Progenitor cell of endocrine pancreas (in vitro differentiated cells): ENCODE measurements at regions not wholly inside any gene's neighbourhood (a gene's known extent, or its start where the extent isn't known, plus 50 kb on each side); places are given as distances from the start of the nearest gene placed in this dataset.

ENCODE experiments used
- DNase-seq: peaks from one replicate; pipeline ENCODE4 v3.0.0; 2021; ENCODE audit warnings: low spot score; ENCODE audit not compliant: unreplicated experiment
- H3K27ac Mint-ChIP-seq: 2 replicates; pipeline ENCODE4 v1.8.0; 2021; ENCODE audit warnings: mild to moderate bottlenecking, moderate library complexity, mixed read lengths
- H3K27me3 Mint-ChIP-seq: 2 replicates; pipeline ENCODE4 v1.8.0; 2021; ENCODE audit warnings: mixed read lengths
- H3K36me3 Mint-ChIP-seq: 2 replicates; pipeline ENCODE4 v1.8.0; 2022; ENCODE audit warnings: mixed read lengths; ENCODE audit not compliant: insufficient read depth
- H3K4me1 Mint-ChIP-seq: 2 replicates; pipeline ENCODE4 v1.8.0; 2021; ENCODE audit warnings: low read depth, mixed read lengths
- H3K4me3 Mint-ChIP-seq: 2 replicates; pipeline ENCODE4 v1.8.0; 2021; ENCODE audit warnings: low read depth, mild to moderate bottlenecking, moderate library complexity, mixed read lengths
- H3K9me3 Mint-ChIP-seq: 2 replicates; pipeline ENCODE4 v1.8.0; 2021; ENCODE audit warnings: low read depth, mixed read lengths
- TF ChIP-seq, protein P1 (sequence below): fragments of 200-600 bp; sonication (generic); IDR thresholded peaks from one replicate; pipeline ENCODE4 v1.5.0; 2021; ENCODE audit warnings: antibody characterized with exemption, mild to moderate bottlenecking; ENCODE audit not compliant: unreplicated experiment

DNA sequence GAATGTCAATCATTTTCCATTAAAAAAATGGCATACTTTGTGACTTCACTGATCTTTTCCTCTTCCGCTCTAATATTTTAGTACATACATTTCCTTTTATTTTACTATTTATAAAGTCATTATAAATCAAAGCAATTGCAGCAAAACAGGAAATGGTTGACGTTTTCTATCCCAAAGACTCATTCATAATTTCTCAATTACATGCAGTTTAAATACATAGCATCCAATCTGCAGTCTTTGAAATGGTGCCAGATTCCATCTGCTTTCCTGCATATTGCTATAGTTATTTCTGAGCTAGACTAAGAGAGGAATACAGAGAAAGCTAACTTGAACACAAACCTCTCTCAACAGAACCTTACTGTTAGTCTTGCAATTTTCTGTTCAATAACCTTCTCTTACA is 179.8 kb downstream of the ZPLD1 start:
- H3K27ac Mint-ChIP-seq: no peak overlapping the region
- peaks cover 13% of the 10 kb centered on the region for H3K9me3 Mint-ChIP-seq
- H3K27me3 Mint-ChIP-seq: no peaks in the 10 kb centered on the region
- no peak overlapping the region for H3K4me3 Mint-ChIP-seq
- no peaks in the 10 kb centered on the region for H3K36me3 Mint-ChIP-seq
- no peaks in the 10 kb centered on the region for H3K4me1 Mint-ChIP-seq
- DNase-seq: no peak
- TF ChIP-seq, protein P1, sequence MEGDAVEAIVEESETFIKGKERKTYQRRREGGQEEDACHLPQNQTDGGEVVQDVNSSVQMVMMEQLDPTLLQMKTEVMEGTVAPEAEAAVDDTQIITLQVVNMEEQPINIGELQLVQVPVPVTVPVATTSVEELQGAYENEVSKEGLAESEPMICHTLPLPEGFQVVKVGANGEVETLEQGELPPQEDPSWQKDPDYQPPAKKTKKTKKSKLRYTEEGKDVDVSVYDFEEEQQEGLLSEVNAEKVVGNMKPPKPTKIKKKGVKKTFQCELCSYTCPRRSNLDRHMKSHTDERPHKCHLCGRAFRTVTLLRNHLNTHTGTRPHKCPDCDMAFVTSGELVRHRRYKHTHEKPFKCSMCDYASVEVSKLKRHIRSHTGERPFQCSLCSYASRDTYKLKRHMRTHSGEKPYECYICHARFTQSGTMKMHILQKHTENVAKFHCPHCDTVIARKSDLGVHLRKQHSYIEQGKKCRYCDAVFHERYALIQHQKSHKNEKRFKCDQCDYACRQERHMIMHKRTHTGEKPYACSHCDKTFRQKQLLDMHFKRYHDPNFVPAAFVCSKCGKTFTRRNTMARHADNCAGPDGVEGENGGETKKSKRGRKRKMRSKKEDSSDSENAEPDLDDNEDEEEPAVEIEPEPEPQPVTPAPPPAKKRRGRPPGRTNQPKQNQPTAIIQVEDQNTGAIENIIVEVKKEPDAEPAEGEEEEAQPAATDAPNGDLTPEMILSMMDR: no peak

DNA sequence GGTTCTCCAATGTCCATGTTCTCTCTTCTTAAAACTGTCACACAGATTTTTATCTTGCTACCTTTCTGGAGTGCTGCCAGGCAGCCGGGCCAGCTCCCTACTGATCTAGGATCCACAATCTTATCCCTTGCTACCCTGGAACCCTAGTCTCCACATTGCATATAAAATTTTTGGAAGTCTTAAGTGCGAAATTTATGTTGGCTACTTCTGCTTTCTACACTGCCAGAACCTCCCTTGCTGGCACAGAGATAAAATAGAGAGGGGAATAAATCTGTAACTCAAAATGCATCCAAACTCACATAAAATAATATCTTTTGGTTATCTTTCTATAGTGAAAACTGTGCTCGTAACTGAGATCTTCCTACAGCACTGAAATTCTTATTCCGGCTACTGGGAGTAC is 182.6 kb downstream of the ZPLD1 start:
- TF ChIP-seq, protein P1: no peak
- Mint-ChIP-seq H3K9me3 (peaks cover 3% of the 10 kb centered on the region), H3K4me3 (no peak overlapping the region), H3K27ac (no peak overlapping the region), H3K27me3 (no peaks in the 10 kb centered on the region), H3K36me3 (no peaks in the 10 kb centered on the region), H3K4me1 (no peaks in the 10 kb centered on the region)
- DNase-seq: no peak

- Mint-ChIP-seq H3K36me3 (no peaks in the 10 kb centered on the region), H3K27me3 (no peaks in the 10 kb centered on the region), H3K4me1 (no peaks in the 10 kb centered on the region), H3K27ac (no peak overlapping the region), H3K4me3 (no peak overlapping the region), H3K9me3 (no peaks in the 10 kb centered on the region)
- DNase-seq: no peak
- TF ChIP-seq, protein P1: no peak
These were observed 184.5 kb downstream of the ZPLD1 start for GRCh38 chr3:102619361-102619760.

DNA sequence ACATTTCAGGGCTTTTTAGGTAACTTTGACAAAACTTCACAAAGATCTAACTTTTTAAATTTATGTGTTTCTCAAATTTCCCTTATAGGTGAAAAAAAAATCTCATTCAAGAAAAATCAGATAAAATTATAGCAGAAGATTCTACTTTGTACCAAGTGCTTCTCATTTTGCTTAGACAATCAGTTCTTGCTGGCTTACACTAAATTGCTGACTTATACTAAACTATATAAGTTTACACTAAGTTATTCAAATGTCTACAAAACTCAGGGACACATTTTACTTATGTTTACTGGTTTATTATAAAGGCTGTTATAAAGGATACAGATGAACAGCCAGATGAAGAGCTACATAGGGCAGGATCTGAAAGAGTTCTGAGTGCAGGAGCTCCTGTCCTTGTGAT is 195.1 kb downstream of the ZPLD1 start:
- TF ChIP-seq, protein P1: no peak
- peaks cover 11% of the 10 kb centered on the region for H3K9me3 Mint-ChIP-seq
- no peaks in the 10 kb centered on the region for H3K27me3 Mint-ChIP-seq
- H3K4me1 Mint-ChIP-seq: peaks cover 6% of the 10 kb centered on the region
- no peaks in the 10 kb centered on the region for H3K36me3 Mint-ChIP-seq
- DNase-seq: no peak
- H3K27ac Mint-ChIP-seq: no peak overlapping the region
- H3K4me3 Mint-ChIP-seq: no peak overlapping the region

DNA sequence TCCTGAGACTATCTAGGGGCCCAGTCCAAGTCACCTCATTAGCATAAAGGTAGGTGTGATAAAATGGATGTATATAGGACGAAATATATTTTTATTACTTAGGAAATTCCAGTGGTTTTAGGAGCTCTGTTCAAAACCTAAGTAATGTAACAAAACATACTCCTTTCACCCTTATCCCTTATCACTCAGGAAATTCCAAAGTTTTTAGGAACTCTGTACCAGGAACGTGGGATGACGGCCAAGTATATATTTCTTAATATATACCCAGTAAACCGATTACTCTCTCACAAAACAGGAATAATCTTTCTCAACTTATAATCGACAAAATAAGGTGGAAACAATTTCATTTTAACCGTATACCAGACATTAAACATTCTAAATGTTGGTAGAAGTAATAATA is 195.7 kb downstream of the ZPLD1 start:
- Mint-ChIP-seq H3K27me3 (no peaks in the 10 kb centered on the region), H3K27ac (no peak overlapping the region), H3K9me3 (peaks cover 11% of the 10 kb centered on the region), H3K4me1 (peaks cover 6% of the 10 kb centered on the region), H3K4me3 (no peak overlapping the region), H3K36me3 (no peaks in the 10 kb centered on the region)
- no peak for DNase-seq
- TF ChIP-seq, protein P1: no peak
